ENCODE measurements at regions not wholly inside any gene's neighbourhood (a gene's known extent, or its start where the extent isn't known, plus 50 kb on each side); places are given as distances from the start of the nearest gene placed in this dataset.

GRCh38 chr5:73266176-73266738, 93.3 kb downstream of the TMEM174 start:
- DNase-seq (ENCODE audit: low read depth in 2 of 2) = no peak

GRCh38 chr5:73265641-73266040, 92.6 kb downstream of the TMEM174 start:
- DNase-seq (ENCODE audit: low read depth in 2 of 2) = no peak

- no peak for DNase-seq (ENCODE audit: low read depth in 2 of 2)
Observed at GRCh38 chr5:73264631-73265030, 91.6 kb downstream of the TMEM174 start.

- no peak for DNase-seq (ENCODE audit: low read depth in 2 of 2)
Observed at GRCh38 chr5:73263001-73263710, 90.2 kb downstream of the TMEM174 start.

GRCh38 chr5:73256862-73257261, 83.9 kb downstream of the TMEM174 start:
- no peak for DNase-seq (ENCODE audit: low read depth in 2 of 2)

- no peak for DNase-seq (ENCODE audit: low read depth in 2 of 2)
Observed at GRCh38 chr5:73256462-73256861, 83.5 kb downstream of the TMEM174 start.

GRCh38 chr5:73256012-73256411, 83.0 kb downstream of the TMEM174 start:
- DNase-seq (ENCODE audit: low read depth in 2 of 2) = no peak

GRCh38 chr5:73254642-73255041, 81.6 kb downstream of the TMEM174 start:
- DNase-seq (ENCODE audit: low read depth in 2 of 2) = no peak

- no peak for DNase-seq (ENCODE audit: low read depth in 2 of 2)
Observed at GRCh38 chr5:73253047-73253660, 80.2 kb downstream of the TMEM174 start.

- no peak for DNase-seq (ENCODE audit: low read depth in 2 of 2)
Observed at GRCh38 chr5:73250645-73251044, 77.7 kb downstream of the TMEM174 start.

GRCh38 chr5:73242735-73243134, 69.7 kb downstream of the TMEM174 start:
- no peak for DNase-seq (ENCODE audit: low read depth in 2 of 2)

- DNase-seq (ENCODE audit: low read depth in 2 of 2) = no peak
Observed at GRCh38 chr5:73238873-73239272, 65.9 kb downstream of the TMEM174 start.

- DNase-seq (ENCODE audit: low read depth in 2 of 2) = no peak
Observed at GRCh38 chr5:73236541-73237128, 63.6 kb downstream of the TMEM174 start.

GRCh38 chr5:73234204-73234555, 61.2 kb downstream of the TMEM174 start:
- no peak for DNase-seq (ENCODE audit: low read depth in 2 of 2)

- no peak for DNase-seq (ENCODE audit: low read depth in 2 of 2)
Observed at GRCh38 chr5:73233461-73234203, 60.6 kb downstream of the TMEM174 start.

GRCh38 chr5:73233053-73233460, 60.1 kb downstream of the TMEM174 start:
- no peak for DNase-seq (ENCODE audit: low read depth in 2 of 2)

GRCh38 chr5:73232266-73233041, 59.5 kb downstream of the TMEM174 start:
- DNase-seq (ENCODE audit: low read depth in 2 of 2) = no peak

GRCh38 chr5:73231246-73231778, 58.3 kb downstream of the TMEM174 start:
- no peak for DNase-seq (ENCODE audit: low read depth in 2 of 2)

- DNase-seq (ENCODE audit: low read depth in 2 of 2) = no peak
Observed at GRCh38 chr5:73230264-73231245, 57.6 kb downstream of the TMEM174 start.

- no peak for DNase-seq (ENCODE audit: low read depth in 2 of 2)
Observed at GRCh38 chr5:73229271-73229670, 56.3 kb downstream of the TMEM174 start.

Data from stimulated activated CD8-positive, alpha-beta memory T cell treated with anti-CD3 and anti-CD28 coated beads, Interleukin-15, amount 100 ng/mL, for 48 hours (primary cell).